Stomach (tissue), 8 donors: ENCODE measurements at regions not wholly inside any gene's neighbourhood (a gene's known extent, or its start where the extent isn't known, plus 50 kb on each side); places are given as distances from the start of the nearest gene placed in this dataset.

Experiments
- DNase-seq, 2 donors: peaks; one replicate each; pipeline versions ENCODE4 v3.0.0 to v3.0.0-alpha.2; 2013 to 2019
- H3K27ac ChIP-seq, 5 donors: fragments of 200-600 bp in 4 of 5; sonication (generic) in 4 of 5; one replicate each; pipeline ENCODE4 v1.5.1; 2013 to 2019; ENCODE audit warnings: mild to moderate bottlenecking in 1 of 5, moderate library complexity in 1 of 5
- H3K27me3 ChIP-seq, 3 donors: fragments of 200-600 bp; sonication (generic); one replicate each; pipeline ENCODE4 v1.5.1; 2017 to 2019; ENCODE audit warnings: mixed run types in 1 of 3
- H3K36me3 ChIP-seq, 4 donors: fragments of 200-600 bp; sonication (generic); 1 replicate in 3 of 4; 2 replicates in 1 of 4; pipeline ENCODE4 v1.5.1; 2016 to 2019
- H3K4me1 ChIP-seq, 4 donors: fragments of 200-600 bp; sonication (generic); one replicate each; pipeline ENCODE4 v1.5.1; 2016 to 2019
- H3K4me3 ChIP-seq, 4 donors: fragments of 200-600 bp; sonication (generic) in 3 of 4; one replicate each; pipeline ENCODE4 v1.5.1; 2016 to 2019; ENCODE audit warnings: mild to moderate bottlenecking in 1 of 4
- H3K9me3 ChIP-seq, 4 donors: fragments of 200-600 bp; sonication (generic); one replicate each; pipeline ENCODE4 v1.5.1; 2016 to 2019
- CTCF ChIP-seq, 7 experiments: fragments of 450-650 bp in 4 of 7; fragments of 200-600 bp in 3 of 7; sonication (generic) in 3 of 7; IDR thresholded peaks; one replicate each; pipeline ENCODE4 v1.5.1; 2016 to 2019; ENCODE audit warnings: antibody characterized with exemption in 7 of 7, control low read depth in 2 of 7, mild to moderate bottlenecking in 1 of 7
- EP300 ChIP-seq: sonication (generic); formaldehyde crosslinking; IDR thresholded peaks from one replicate; pipeline ENCODE4 v1.6.1; 2017; ENCODE audit warnings: antibody characterized with exemption
- POLR2A ChIP-seq, 4 donors: fragments of 450-650 bp; IDR thresholded peaks; one replicate each; pipeline ENCODE4 v1.6.1; 2016; ENCODE audit warnings: antibody characterized with exemption in 4 of 4, control low read depth in 2 of 4, mild to moderate bottlenecking in 1 of 4, moderate library complexity in 1 of 4
- POLR2AphosphoS5 ChIP-seq, 3 donors: sonication (generic); formaldehyde crosslinking; IDR thresholded peaks; one replicate each; pipeline ENCODE4 v1.6.1; 2016; ENCODE audit warnings: antibody characterized with exemption in 3 of 3
- WGBS, 5 donors: extraction: QIAGEN DNeasy Blood & Tissue Kit in 3 of 5; methylation state at CpG; one replicate each; pipeline versions ENCODE4 v1.1.5 to v1.1.7; 2013 to 2018; 5-methylcytosine and 5-hydroxymethylcytosine counted together
- intact Hi-C: fragments of 100-400 bp; cut with DNase I; formaldehyde crosslinking; loops from one replicate; pipeline ENCODE4 v1.15.1; 2023; ENCODE audit warnings: low total_unique reads
- donor health status: healthy with polysubstance abuse.
- donor health status: Bipolar disorder and iron deficiency.
- donor health status: healthy.

GRCh38 chr6:92352130-92352529, 1067.2 kb downstream of the EPHA7 start:
- TF ChIP-seq CTCF (IDR thresholded peaks at IDR 0.05), result no peak
- TF ChIP-seq EP300, result no peak
- no peak for TF ChIP-seq POLR2A (IDR thresholded peaks at IDR 0.05)
- no peak for TF ChIP-seq POLR2AphosphoS5 (IDR thresholded peaks at IDR 0.05)
- intact Hi-C loops, result no loop called here
- H3K9me3 ChIP-seq, result no peaks in the 10 kb centered on the region
- no peaks in the 10 kb centered on the region for H3K4me1 ChIP-seq
- no peak overlapping the region for H3K27ac ChIP-seq
- H3K4me3 ChIP-seq, result no peak overlapping the region
- H3K36me3 ChIP-seq, result no peaks in the 10 kb centered on the region
- 78 to 90% (median 86%) methylated on average over 2 of the region's 2 CpGs for WGBS, 5 donors
- DNase-seq, result no peak
- no peaks in the 10 kb centered on the region for H3K27me3 ChIP-seq

- no peak for DNase-seq
- 23 to 51% (median 48%) methylated on average over 3 of the region's 3 CpGs for WGBS, 5 donors
- intact Hi-C loops, result no loop called here
- Histone ChIP-seq H3K9me3 (no peaks in the 10 kb centered on the region), H3K4me1 (no peaks in the 10 kb centered on the region), H3K27me3 (no peaks in the 10 kb centered on the region), H3K27ac (no peak overlapping the region), H3K36me3 (no peaks in the 10 kb centered on the region), H3K4me3 (no peak overlapping the region)
- TF ChIP-seq POLR2AphosphoS5 (IDR thresholded peaks at IDR 0.05), result no peak
- TF ChIP-seq CTCF (IDR thresholded peaks at IDR 0.05), result no peak
- TF ChIP-seq POLR2A (IDR thresholded peaks at IDR 0.05), result no peak
- no peak for TF ChIP-seq EP300
Measured at GRCh38 chr6:92341201-92341600, 1078.2 kb downstream of the EPHA7 start.

GRCh38 chr6:92339936-92340640, 1079.3 kb downstream of the EPHA7 start:
- TF ChIP-seq CTCF (IDR thresholded peaks at IDR 0.05) (no peak), POLR2A (IDR thresholded peaks at IDR 0.05) (no peak), EP300 (no peak), POLR2AphosphoS5 (IDR thresholded peaks at IDR 0.05) (no peak)
- H3K36me3 ChIP-seq, result no peaks in the 10 kb centered on the region
- no peaks in the 10 kb centered on the region for H3K4me1 ChIP-seq
- no peak for DNase-seq
- no peak overlapping the region for H3K27ac ChIP-seq
- intact Hi-C loops, result no loop called here
- WGBS, 5 donors, result 58 to 67% (median 64%) methylated on average over 4 of the region's 4 CpGs
- H3K27me3 ChIP-seq, result no peaks in the 10 kb centered on the region
- H3K4me3 ChIP-seq, result no peak overlapping the region
- H3K9me3 ChIP-seq, result no peaks in the 10 kb centered on the region

GRCh38 chr6:92337571-92337970, 1081.8 kb downstream of the EPHA7 start:
- Histone ChIP-seq H3K4me1 (no peaks in the 10 kb centered on the region), H3K4me3 (no peak overlapping the region), H3K36me3 (no peaks in the 10 kb centered on the region), H3K27me3 (no peaks in the 10 kb centered on the region), H3K9me3 (no peaks in the 10 kb centered on the region), H3K27ac (no peak overlapping the region)
- DNase-seq, result no peak
- 52 to 68% (median 57%) methylated on average over 2 of the region's 2 CpGs for WGBS, 5 donors
- intact Hi-C loops, result no loop called here
- no peak for TF ChIP-seq POLR2A (IDR thresholded peaks at IDR 0.05)
- no peak for TF ChIP-seq EP300
- TF ChIP-seq CTCF (IDR thresholded peaks at IDR 0.05), result no peak
- no peak for TF ChIP-seq POLR2AphosphoS5 (IDR thresholded peaks at IDR 0.05)
